ENCODE measurements at regions not wholly inside any gene's neighbourhood (a gene's known extent, or its start where the extent isn't known, plus 50 kb on each side); places are given as distances from the start of the nearest gene placed in this dataset.

- Histone ChIP-seq H4K20me1 (ENCODE audit: insufficient read depth, low read length) (no peaks in the 10 kb centered on the region), H3K56ac (ENCODE audit: extremely low read depth, insufficient read depth, low read length) (no peak overlapping the region), H4K5ac (ENCODE audit: low read depth, low read length) (no peak overlapping the region), H3K4me2 (ENCODE audit: low read depth, low read length) (no peak overlapping the region), H4K8ac (ENCODE audit: low read depth in 2 of 2, low read length in 2 of 2) (no peak overlapping the region), H2AFZ (replicated peaks; ENCODE audit: low read length, poor library complexity) (no peak overlapping the region), H3K36me3 (ENCODE audit: control insufficient read depth, insufficient read depth, low read length) (no peaks in the 10 kb centered on the region), H3K4me1 (ENCODE audit: control insufficient read depth, insufficient read depth, low read length) (peaks cover 4% of the 10 kb centered on the region; the same call in 1 of the 2 replicates), H2AK5ac (ENCODE audit: low read depth, low read length) (no peak overlapping the region), H2AK9ac (replicated peaks; ENCODE audit: low read depth, low read length, poor library complexity) (no peak overlapping the region), H3K9me3 (ENCODE audit: control insufficient read depth, insufficient read depth, low read length) (peaks cover 4% of the 10 kb centered on the region), H3K4me3 (ENCODE audit: insufficient read depth, low read depth, low read length) (no peak overlapping the region), H3K27ac (ENCODE audit: insufficient read depth, low read length) (no peak overlapping the region), H3K4ac (ENCODE audit: low read depth, low read length) (no peak overlapping the region), H3K18ac (ENCODE audit: low read depth, low read length) (no peak overlapping the region), H3K79me1 (ENCODE audit: low read depth in 1 of 2, low read length in 2 of 2) (peaks cover 0 to 13% of the 10 kb centered on the region in 2 experiments; a peak in 2 of 4 replicates), H3K23ac (ENCODE audit: low read depth, low read length) (no peak overlapping the region), H2BK5ac (ENCODE audit: low read depth, low read length, poor library complexity, severe bottlenecking) (no peak overlapping the region), H3K9ac (ENCODE audit: low read depth, low read length) (no peak overlapping the region), H3K9me1 (ENCODE audit: insufficient read depth, low read length) (0 out of 2 replicates have a peak, but pooled peaks cover 8% of the 10 kb centered on the region), H2BK20ac (ENCODE audit: low read depth, low read length) (no peak overlapping the region), H3K27me3 (ENCODE audit: control insufficient read depth, insufficient read depth, low read length) (no peaks in the 10 kb centered on the region), H2BK15ac (ENCODE audit: low read depth, low read length) (no peak overlapping the region), H3K14ac (replicated peaks; ENCODE audit: low read depth, low read length) (no peak overlapping the region), H4K91ac (ENCODE audit: insufficient read depth, low read depth, low read length) (no peak overlapping the region), H2BK120ac (ENCODE audit: low read depth, low read length) (no peak overlapping the region)
- ATAC-seq (ENCODE audit: low read depth) = no peak
- intact Hi-C loops (cut with micrococcal nuclease) (no loop called here), dilution Hi-C loops (cut with HindIII; ENCODE audit: low sequenced_read_pairs, unreplicated experiment) (no loop called here), in situ Hi-C loops (cut with MboI; ENCODE audit: low sequenced_read_pairs) (no loop called here)
- ChIA-PET POLR2A (ENCODE audit: unreplicated experiment) (no interaction called here), CTCF (no interaction called here)
- DNase-seq = no peak
- no TSS peak for BruUV-seq (replicated peaks)
- TF ChIP-seq MXI1 (IDR thresholded peaks at IDR 0.05; ENCODE audit: borderline replicate concordance, low read depth, low read length) (no peak), ELK1 (IDR thresholded peaks at IDR 0.05; ENCODE audit: borderline replicate concordance, low read depth, low read length) (no peak), POLR2A (IDR thresholded peaks at IDR 0.05; ENCODE audit: low read depth, low read length) (no peak), CTCF (conservative IDR thresholded peaks at IDR 0.05; ENCODE audit: low read depth, low read length) (no peak), RAD21 (IDR thresholded peaks at IDR 0.05; ENCODE audit: low read length) (no peak), CEBPB (IDR thresholded peaks at IDR 0.05; ENCODE audit: low read depth, low read length) (no peak), MAFK (IDR thresholded peaks at IDR 0.05; ENCODE audit: low read depth, low read length) (no peak), CHD1 (IDR thresholded peaks at IDR 0.05; ENCODE audit: low read depth, low read length) (no peak), FOS (IDR thresholded peaks at IDR 0.05; ENCODE audit: low read depth, low read length) (no peak), MAZ (IDR thresholded peaks at IDR 0.05; ENCODE audit: borderline replicate concordance, low read depth, low read length) (no peak)
- WGBS, 2 experiments (ENCODE audit: extremely low coverage in 2 of 2, insufficient read length in 1 of 2) = 80% methylated on average over 1 of the region's 5 CpGs; no CpG with 5 or more reads in 1 of the 2 experiments
Measured at GRCh38 chr20:53822534-53822933, 228.9 kb upstream of the ZNF217 start.

Data from IMR-90 (cell line).